ENCODE measurements at regions not wholly inside any gene's neighbourhood (a gene's known extent, or its start where the extent isn't known, plus 50 kb on each side); places are given as distances from the start of the nearest gene placed in this dataset.

- DNase-seq = no peak
Observed at GRCh38 chr6:3585320-3585935, 128.6 kb upstream of the SLC22A23 start.

GRCh38 chr6:3584606-3585005 lies 127.8 kb upstream of the SLC22A23 start:
- DNase-seq = no peak

- DNase-seq = no peak
Observed at GRCh38 chr6:3581469-3581868, 124.6 kb upstream of the SLC22A23 start.

GRCh38 chr6:3579652-3580175 lies 122.9 kb upstream of the SLC22A23 start:
- DNase-seq = no peak

- DNase-seq = no peak
Observed at GRCh38 chr6:3578981-3579380, 122.1 kb upstream of the SLC22A23 start.

GRCh38 chr6:3577517-3577916 lies 120.7 kb upstream of the SLC22A23 start:
- no peak for DNase-seq

- no peak for DNase-seq
Observed at GRCh38 chr6:3575701-3576100, 118.9 kb upstream of the SLC22A23 start.

GRCh38 chr6:3575166-3575565 lies 118.3 kb upstream of the SLC22A23 start:
- no peak for DNase-seq

- DNase-seq = no peak
Observed at GRCh38 chr6:3573670-3574069, 116.8 kb upstream of the SLC22A23 start.

- DNase-seq = no peak
Observed at GRCh38 chr6:3571836-3572235, 115.0 kb upstream of the SLC22A23 start.

- DNase-seq = no peak
Observed at GRCh38 chr6:3571250-3571681, 114.4 kb upstream of the SLC22A23 start.

- no peak for DNase-seq
Observed at GRCh38 chr6:3569816-3570215, 113.0 kb upstream of the SLC22A23 start.

GRCh38 chr6:3568396-3569082 lies 111.7 kb upstream of the SLC22A23 start:
- no peak for DNase-seq

GRCh38 chr6:3566812-3567211 lies 110.0 kb upstream of the SLC22A23 start:
- no peak for DNase-seq

- DNase-seq = no peak
Observed at GRCh38 chr6:3565291-3565690, 108.4 kb upstream of the SLC22A23 start.

GRCh38 chr6:3561725-3562124 lies 104.9 kb upstream of the SLC22A23 start:
- no peak for DNase-seq

GRCh38 chr6:3560211-3560610 lies 103.4 kb upstream of the SLC22A23 start:
- no peak for DNase-seq

GRCh38 chr6:3559561-3559960 lies 102.7 kb upstream of the SLC22A23 start:
- DNase-seq = no peak

- no peak for DNase-seq
Observed at GRCh38 chr6:3557336-3557735, 100.5 kb upstream of the SLC22A23 start.

- DNase-seq = no peak
Observed at GRCh38 chr6:3553254-3553653, 96.4 kb upstream of the SLC22A23 start.

GRCh38 chr6:3551716-3552511 lies 95.1 kb upstream of the SLC22A23 start:
- DNase-seq = no peak

GRCh38 chr6:3549314-3549940 lies 92.6 kb upstream of the SLC22A23 start:
- no peak for DNase-seq

GRCh38 chr6:3546121-3546520 lies 89.3 kb upstream of the SLC22A23 start:
- no peak for DNase-seq
